ENCODE measurements at regions not wholly inside any gene's neighbourhood (a gene's known extent, or its start where the extent isn't known, plus 50 kb on each side); places are given as distances from the start of the nearest gene placed in this dataset.

DNA sequence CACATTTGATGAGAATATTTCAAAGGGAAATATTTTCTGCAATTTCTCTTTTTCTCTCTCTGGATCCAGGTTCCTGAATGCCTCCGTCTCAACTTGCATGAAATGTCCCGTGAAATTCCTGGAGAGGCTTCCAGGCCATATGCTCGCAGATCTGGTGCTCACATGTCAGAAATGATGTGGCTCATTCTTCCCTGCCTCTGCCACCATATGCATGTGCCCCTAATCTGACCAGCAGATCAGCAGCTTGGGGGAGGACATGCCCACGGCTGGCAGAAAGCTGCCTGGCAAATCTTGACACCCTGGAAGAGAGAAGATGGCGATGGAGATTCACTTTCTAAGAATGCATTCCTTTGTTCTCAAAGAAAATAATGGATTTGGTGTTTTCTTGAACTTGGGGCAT, 490.7 kb downstream of the RPS24 start:
- no peaks in the 10 kb centered on the region for H4K20me1 ChIP-seq (ENCODE audit: insufficient read depth)
- POLR2A ChIA-PET (ENCODE audit: unreplicated experiment): interaction anchor here (0.7 kb wide), 1 partner anchor 311 kb away, joined by 10 read pairs; no protein-coding TSS in a partner anchor
- H3K4me1 ChIP-seq (replicated peaks; ENCODE audit: insufficient read depth): peaks cover 14% of the 10 kb centered on the region; the same call in 1 of the 2 replicates
- no peak overlapping the region for H3K4me3 ChIP-seq
- no peak overlapping the region for H3K4me2 ChIP-seq
- no peaks in the 10 kb centered on the region for H3K9me2 ChIP-seq (ENCODE audit: insufficient read depth)
- CTCF ChIA-PET: no interaction called here
- no peak for DNase-seq
- no TSS peak for BruUV-seq (replicated peaks)
- peaks cover 19% of the 10 kb centered on the region for H3F3A ChIP-seq (ENCODE audit: insufficient read depth, low read depth)
- H3K9me3 ChIP-seq (ENCODE audit: insufficient read depth, low read depth): no peaks in the 10 kb centered on the region
- TF ChIP-seq, protein P1, sequence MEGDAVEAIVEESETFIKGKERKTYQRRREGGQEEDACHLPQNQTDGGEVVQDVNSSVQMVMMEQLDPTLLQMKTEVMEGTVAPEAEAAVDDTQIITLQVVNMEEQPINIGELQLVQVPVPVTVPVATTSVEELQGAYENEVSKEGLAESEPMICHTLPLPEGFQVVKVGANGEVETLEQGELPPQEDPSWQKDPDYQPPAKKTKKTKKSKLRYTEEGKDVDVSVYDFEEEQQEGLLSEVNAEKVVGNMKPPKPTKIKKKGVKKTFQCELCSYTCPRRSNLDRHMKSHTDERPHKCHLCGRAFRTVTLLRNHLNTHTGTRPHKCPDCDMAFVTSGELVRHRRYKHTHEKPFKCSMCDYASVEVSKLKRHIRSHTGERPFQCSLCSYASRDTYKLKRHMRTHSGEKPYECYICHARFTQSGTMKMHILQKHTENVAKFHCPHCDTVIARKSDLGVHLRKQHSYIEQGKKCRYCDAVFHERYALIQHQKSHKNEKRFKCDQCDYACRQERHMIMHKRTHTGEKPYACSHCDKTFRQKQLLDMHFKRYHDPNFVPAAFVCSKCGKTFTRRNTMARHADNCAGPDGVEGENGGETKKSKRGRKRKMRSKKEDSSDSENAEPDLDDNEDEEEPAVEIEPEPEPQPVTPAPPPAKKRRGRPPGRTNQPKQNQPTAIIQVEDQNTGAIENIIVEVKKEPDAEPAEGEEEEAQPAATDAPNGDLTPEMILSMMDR (conservative IDR thresholded peaks at IDR 0.05): no peak
- TF ChIP-seq EZH2 (IDR thresholded peaks at IDR 0.05; ENCODE audit: low read depth): no peak
- no peaks in the 10 kb centered on the region for H3K36me3 ChIP-seq (ENCODE audit: low read depth)
- no peak overlapping the region for H2AFZ ChIP-seq
- intact Hi-C loops (cut with micrococcal nuclease; ENCODE audit: unreplicated experiment): no loop called here
- no peak overlapping the region for H3K27ac ChIP-seq
- no peaks in the 10 kb centered on the region for H3K27me3 ChIP-seq (ENCODE audit: insufficient read depth, low read depth)
- no peaks in the 10 kb centered on the region for H3K79me2 ChIP-seq (ENCODE audit: low read depth)

DNA sequence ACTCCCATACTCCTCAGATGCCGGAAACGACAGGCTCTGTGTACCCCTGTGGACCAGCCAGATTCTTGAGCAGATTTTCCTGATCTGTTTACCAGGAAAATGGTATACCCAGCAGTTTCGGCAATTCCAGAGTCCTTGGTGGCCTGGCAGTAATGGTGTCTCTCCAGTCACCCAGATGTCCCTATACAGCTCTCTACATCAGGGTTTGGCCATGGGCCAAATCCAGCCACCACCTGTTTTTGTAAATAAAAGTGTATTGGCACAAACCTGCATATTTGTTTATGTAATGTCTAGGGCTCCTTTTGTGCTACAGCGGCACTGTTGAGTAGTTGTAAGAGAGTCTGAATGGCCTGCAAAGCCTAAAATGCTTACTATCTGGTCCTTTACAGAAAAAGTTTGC, 491.3 kb downstream of the RPS24 start:
- Histone ChIP-seq H3K4me3 (no peak overlapping the region), H3K27ac (no peak overlapping the region), H3K9me2 (ENCODE audit: insufficient read depth) (no peaks in the 10 kb centered on the region), H3K27me3 (ENCODE audit: insufficient read depth, low read depth) (no peaks in the 10 kb centered on the region), H3K4me1 (replicated peaks; ENCODE audit: insufficient read depth) (peaks cover 13% of the 10 kb centered on the region; the same call in 1 of the 2 replicates), H4K20me1 (ENCODE audit: insufficient read depth) (no peaks in the 10 kb centered on the region), H3K79me2 (ENCODE audit: low read depth) (no peaks in the 10 kb centered on the region), H3F3A (ENCODE audit: insufficient read depth, low read depth) (peaks cover 19% of the 10 kb centered on the region), H3K36me3 (ENCODE audit: low read depth) (no peaks in the 10 kb centered on the region), H2AFZ (no peak overlapping the region), H3K9me3 (ENCODE audit: insufficient read depth, low read depth) (no peaks in the 10 kb centered on the region), H3K4me2 (no peak overlapping the region)
- POLR2A ChIA-PET (ENCODE audit: unreplicated experiment): no interaction called here
- no peak for DNase-seq
- CTCF ChIA-PET: no interaction called here
- BruUV-seq (replicated peaks): no TSS peak
- intact Hi-C loops (cut with micrococcal nuclease; ENCODE audit: unreplicated experiment): no loop called here
- TF ChIP-seq, protein P1 (conservative IDR thresholded peaks at IDR 0.05): no peak
- no peak for TF ChIP-seq EZH2 (IDR thresholded peaks at IDR 0.05; ENCODE audit: low read depth)

DNA sequence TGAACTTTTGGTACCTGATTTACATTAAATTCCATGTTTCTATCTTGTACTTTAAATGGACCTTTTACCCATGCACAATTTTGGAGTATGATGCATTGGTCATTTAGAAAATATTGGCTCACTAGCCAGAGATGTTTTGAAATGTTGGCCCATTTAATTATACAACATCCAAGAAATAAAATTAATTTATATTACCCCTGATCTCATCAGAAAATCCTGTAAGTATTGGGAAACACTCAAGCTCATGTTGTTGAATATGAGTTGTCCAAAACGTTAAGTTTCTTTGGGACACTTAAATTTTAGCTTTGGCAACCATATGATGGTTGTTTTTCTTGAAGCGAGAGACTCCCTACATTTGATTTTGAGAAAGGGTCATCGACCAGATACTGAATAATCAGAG, 492.7 kb downstream of the RPS24 start:
- Histone ChIP-seq H3K27ac (no peak overlapping the region), H3K4me3 (no peak overlapping the region), H3K9me2 (ENCODE audit: insufficient read depth) (no peaks in the 10 kb centered on the region), H3K4me1 (replicated peaks; ENCODE audit: insufficient read depth) (peaks cover 2% of the 10 kb centered on the region; the same call in 1 of the 2 replicates), H3K36me3 (ENCODE audit: low read depth) (no peaks in the 10 kb centered on the region), H3F3A (ENCODE audit: insufficient read depth, low read depth) (peaks cover 7% of the 10 kb centered on the region; the same call in 1 of the 2 replicates), H3K27me3 (ENCODE audit: insufficient read depth, low read depth) (no peaks in the 10 kb centered on the region), H3K79me2 (ENCODE audit: low read depth) (no peaks in the 10 kb centered on the region), H2AFZ (no peak overlapping the region), H3K9me3 (ENCODE audit: insufficient read depth, low read depth) (no peaks in the 10 kb centered on the region), H3K4me2 (no peak overlapping the region), H4K20me1 (ENCODE audit: insufficient read depth) (no peaks in the 10 kb centered on the region)
- TF ChIP-seq, protein P1 (conservative IDR thresholded peaks at IDR 0.05): no peak
- TF ChIP-seq EZH2 (IDR thresholded peaks at IDR 0.05; ENCODE audit: low read depth): no peak
- no peak for DNase-seq
- ChIA-PET CTCF (interaction anchor here (0.6 kb wide), 1 partner anchor 179 kb away, joined by 8 read pairs; no protein-coding TSS in a partner anchor), POLR2A (ENCODE audit: unreplicated experiment) (no interaction called here)
- intact Hi-C loops (cut with micrococcal nuclease; ENCODE audit: unreplicated experiment): no loop called here
- no TSS peak for BruUV-seq (replicated peaks)

All from PC-9 (cell line).